ENCODE measurements at regions not wholly inside any gene's neighbourhood (a gene's known extent, or its start where the extent isn't known, plus 50 kb on each side); places are given as distances from the start of the nearest gene placed in this dataset.

DNA sequence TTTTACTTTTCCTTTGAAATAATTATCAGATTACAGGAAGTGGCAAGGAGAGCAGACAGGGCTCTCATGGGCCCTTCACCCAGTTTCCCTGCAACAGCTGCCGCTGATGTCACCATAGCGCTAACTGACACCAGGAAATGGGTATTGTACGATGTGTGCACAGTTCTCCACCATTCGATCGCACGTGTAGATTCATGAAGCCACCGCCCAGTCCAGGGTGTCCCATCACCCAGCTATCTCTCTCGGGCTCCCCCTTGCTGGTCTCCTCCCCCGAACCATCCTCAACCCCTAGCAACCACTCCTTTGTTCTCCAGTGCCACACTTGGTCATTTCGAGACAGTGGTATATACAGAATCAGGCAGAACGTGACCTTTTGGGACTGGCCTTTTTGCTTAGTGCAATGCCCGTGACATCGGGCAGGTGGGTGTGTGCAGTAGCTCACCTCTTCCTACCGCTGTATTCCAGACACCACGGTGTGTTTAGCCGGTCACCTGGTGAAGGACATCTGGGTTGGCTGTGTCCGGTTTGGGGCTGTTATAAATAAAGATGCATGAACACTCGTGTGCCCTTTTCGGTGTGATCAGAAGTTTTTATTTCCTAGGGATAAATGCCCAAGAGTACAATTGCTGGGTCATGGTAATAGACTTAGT lies 118.4 kb downstream of the CRYAA start:
- Histone ChIP-seq H2AFZ (ENCODE audit: low read depth, low read length, poor library complexity, severe bottlenecking) (no peak overlapping the region), H3K4me2 (ENCODE audit: low read length) (no peak overlapping the region), H3K27ac (ENCODE audit: low read depth, low read length) (no peak overlapping the region), H3K27me3 (ENCODE audit: insufficient read depth, low read length) (no peaks in the 10 kb centered on the region), H4K20me1 (ENCODE audit: insufficient read depth) (no peaks in the 10 kb centered on the region), H3K9ac (ENCODE audit: low read length) (no peak overlapping the region), H3K9me2 (ENCODE audit: insufficient read depth) (no peaks in the 10 kb centered on the region), H3K9me3 (ENCODE audit: control insufficient read depth in 1 of 2, insufficient read depth in 1 of 2, low read depth in 1 of 2, low read length in 2 of 2) (no peaks in the 10 kb centered on the region), H3K4me1 (ENCODE audit: control insufficient read depth in 1 of 2, insufficient read depth in 2 of 2, low read length in 2 of 2) (no peaks in the 10 kb centered on the region), H3K36me3 (ENCODE audit: control insufficient read depth in 1 of 2, insufficient read depth in 2 of 2, low read length in 2 of 2) (no peaks in the 10 kb centered on the region), H3K79me2 (ENCODE audit: insufficient read depth, low read length) (no peaks in the 10 kb centered on the region), H3K4me3 (replicated peaks in 1 of 2; ENCODE audit: low read depth in 1 of 2, low read length in 2 of 2) (no peak overlapping the region)
- ChIA-PET POLR2A (no interaction called here), RAD21 (ENCODE audit: low non-redundant PET in 1 of 2, low total read pairs in 2 of 2, uncharacterized antibody in 2 of 2, unreplicated experiment in 2 of 2) (no interaction called here), CTCF (no interaction called here)
- TF ChIP-seq FOSL1 (IDR thresholded peaks at IDR 0.05; ENCODE audit: low read depth) (no peak), CEBPB (IDR thresholded peaks at IDR 0.05; ENCODE audit: low read depth) (no peak)
- intact Hi-C loops (cut with micrococcal nuclease), result no loop called here
- BruUV-seq (replicated peaks), result no TSS peak
- no peak for DNase-seq (ENCODE audit: low read depth, low spot score)
- no peak for ATAC-seq

DNA sequence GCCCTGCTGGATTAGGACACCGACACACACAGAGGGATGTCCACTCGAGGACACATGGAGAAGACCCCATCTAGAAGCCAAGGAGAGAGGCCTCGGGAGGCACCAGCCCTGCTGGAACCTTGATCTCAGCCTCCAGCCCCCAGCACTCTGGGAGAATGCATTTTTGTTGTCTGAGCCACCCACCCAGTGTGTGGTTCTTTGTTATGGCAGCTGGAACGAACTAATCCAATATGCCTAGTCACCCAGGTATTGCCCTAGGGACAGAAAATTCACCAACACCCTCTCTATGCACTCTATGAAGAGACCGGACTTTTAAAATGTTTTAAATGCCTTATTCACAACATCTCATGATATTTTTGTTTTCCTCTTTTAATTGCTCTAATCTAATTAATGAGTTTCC lies 117.4 kb downstream of the CRYAA start:
- Histone ChIP-seq H3K27ac (ENCODE audit: low read depth, low read length) (no peak overlapping the region), H3K4me2 (ENCODE audit: low read length) (no peak overlapping the region), H3K4me1 (ENCODE audit: control insufficient read depth in 1 of 2, insufficient read depth in 2 of 2, low read length in 2 of 2) (no peaks in the 10 kb centered on the region), H2AFZ (ENCODE audit: low read depth, low read length, poor library complexity, severe bottlenecking) (no peak overlapping the region), H3K79me2 (ENCODE audit: insufficient read depth, low read length) (no peaks in the 10 kb centered on the region), H3K9me2 (ENCODE audit: insufficient read depth) (no peaks in the 10 kb centered on the region), H3K9me3 (ENCODE audit: control insufficient read depth in 1 of 2, insufficient read depth in 1 of 2, low read depth in 1 of 2, low read length in 2 of 2) (no peaks in the 10 kb centered on the region), H3K27me3 (ENCODE audit: insufficient read depth, low read length) (no peaks in the 10 kb centered on the region), H4K20me1 (ENCODE audit: insufficient read depth) (no peaks in the 10 kb centered on the region), H3K4me3 (replicated peaks in 1 of 2; ENCODE audit: low read depth in 1 of 2, low read length in 2 of 2) (no peak overlapping the region), H3K36me3 (ENCODE audit: control insufficient read depth in 1 of 2, insufficient read depth in 2 of 2, low read length in 2 of 2) (no peaks in the 10 kb centered on the region), H3K9ac (ENCODE audit: low read length) (no peak overlapping the region)
- BruUV-seq (replicated peaks), result no TSS peak
- CTCF ChIA-PET, result no interaction called here
- intact Hi-C loops (cut with micrococcal nuclease), result no loop called here
- TF ChIP-seq SIN3A (IDR thresholded peaks at IDR 0.05; ENCODE audit: low read depth), result no peak
- TF ChIP-seq EGR1 (IDR thresholded peaks at IDR 0.05; ENCODE audit: low read depth), result no peak
- ATAC-seq, result no peak
- POLR2A ChIA-PET, result no interaction called here
- DNase-seq (ENCODE audit: low read depth, low spot score), result no peak
- RAD21 ChIA-PET (ENCODE audit: low non-redundant PET in 1 of 2, low total read pairs in 2 of 2, uncharacterized antibody in 2 of 2, unreplicated experiment in 2 of 2), result no interaction called here

DNA sequence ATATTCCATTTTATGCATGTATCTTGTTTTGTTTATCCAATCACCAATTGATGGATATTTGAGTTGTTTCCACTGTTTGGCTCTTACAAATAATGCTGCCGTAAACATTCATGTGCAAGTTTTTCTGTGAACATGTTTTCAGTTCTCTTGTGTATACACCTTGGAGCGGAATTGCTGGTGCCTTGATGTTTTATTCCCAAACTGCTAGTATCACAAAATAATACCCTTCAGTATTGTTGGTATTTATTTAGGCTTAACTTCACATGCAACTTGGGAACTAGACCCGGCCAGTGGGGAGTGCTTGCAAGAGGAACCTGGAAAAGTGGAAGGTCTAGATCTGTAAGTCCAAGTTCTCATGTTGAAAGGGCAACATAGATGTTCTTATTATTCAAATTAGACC lies 115.9 kb downstream of the CRYAA start:
- no peak overlapping the region for H3K4me2 ChIP-seq (ENCODE audit: low read length)
- no peaks in the 10 kb centered on the region for H3K4me1 ChIP-seq (ENCODE audit: control insufficient read depth in 1 of 2, insufficient read depth in 2 of 2, low read length in 2 of 2)
- no TSS peak for BruUV-seq (replicated peaks)
- no peak overlapping the region for H2AFZ ChIP-seq (ENCODE audit: low read depth, low read length, poor library complexity, severe bottlenecking)
- H3K79me2 ChIP-seq (ENCODE audit: insufficient read depth, low read length), result no peaks in the 10 kb centered on the region
- no peak overlapping the region for H3K9ac ChIP-seq (ENCODE audit: low read length)
- DNase-seq (ENCODE audit: low read depth, low spot score) (no peak), ATAC-seq (no peak)
- no peak overlapping the region for H3K4me3 ChIP-seq (replicated peaks in 1 of 2; ENCODE audit: low read depth in 1 of 2, low read length in 2 of 2)
- intact Hi-C loops (cut with micrococcal nuclease), result no loop called here
- H3K9me3 ChIP-seq (ENCODE audit: control insufficient read depth in 1 of 2, insufficient read depth in 1 of 2, low read depth in 1 of 2, low read length in 2 of 2), result no peaks in the 10 kb centered on the region
- no peaks in the 10 kb centered on the region for H3K9me2 ChIP-seq (ENCODE audit: insufficient read depth)
- H4K20me1 ChIP-seq (ENCODE audit: insufficient read depth), result no peaks in the 10 kb centered on the region
- H3K36me3 ChIP-seq (ENCODE audit: control insufficient read depth in 1 of 2, insufficient read depth in 2 of 2, low read length in 2 of 2), result no peaks in the 10 kb centered on the region
- ChIA-PET RAD21 (ENCODE audit: low non-redundant PET in 1 of 2, low total read pairs in 2 of 2, uncharacterized antibody in 2 of 2, unreplicated experiment in 2 of 2) (no interaction called here), POLR2A (no interaction called here), CTCF (no interaction called here)
- H3K27me3 ChIP-seq (ENCODE audit: insufficient read depth, low read length), result no peaks in the 10 kb centered on the region
- H3K27ac ChIP-seq (ENCODE audit: low read depth, low read length), result no peak overlapping the region
- TF ChIP-seq POLR2A (IDR thresholded peaks at IDR 0.05; ENCODE audit: borderline replicate concordance, extremely low read depth, insufficient read depth, insufficient read length) (no peak), ELF1 (IDR thresholded peaks at IDR 0.05; ENCODE audit: borderline replicate concordance, low read depth) (no peak), FOSL1 (IDR thresholded peaks at IDR 0.05; ENCODE audit: low read depth) (no peak), JUND (IDR thresholded peaks at IDR 0.05) (no peak), ZNF274 (IDR thresholded peaks at IDR 0.05; ENCODE audit: low read depth, low read length) (no peak), ATF3 (IDR thresholded peaks at IDR 0.05) (no peak), SRF (IDR thresholded peaks at IDR 0.05; ENCODE audit: low read depth) (no peak), RAD21 (IDR thresholded peaks at IDR 0.05; ENCODE audit: low read depth) (no peak), CEBPB (IDR thresholded peaks at IDR 0.05; ENCODE audit: low read depth) (no peak), ZBTB33 (IDR thresholded peaks at IDR 0.05; ENCODE audit: extremely low read depth, insufficient replicate concordance, low read length) (no peak)

Data from HCT116 (cell line).